Bronchial epithelial cell (primary cell): ENCODE measurements at regions not wholly inside any gene's neighbourhood (a gene's known extent, or its start where the extent isn't known, plus 50 kb on each side); places are given as distances from the start of the nearest gene placed in this dataset.

ENCODE experiments used
- DNase-seq: peaks from one replicate; pipeline ENCODE4 v3.0.0-alpha.2; 2010; ENCODE audit warnings: low read depth
- FAIRE-seq: peaks from 2 replicates; lab custom pipeline; 2011; peaks lifted over from hg19 to GRCh38; lab: Jason Lieb, UNC
- H3K27me3 ChIP-seq: 2 replicates; pipeline ENCODE4 v1.5.1; 2011; ENCODE audit warnings: low read length; ENCODE audit not compliant: control insufficient read depth, insufficient read depth
- H3K36me3 ChIP-seq: 2 replicates; pipeline ENCODE4 v1.5.1; 2011; ENCODE audit warnings: low read length; ENCODE audit not compliant: control insufficient read depth, insufficient read depth
- H3K4me3 ChIP-seq: 2 replicates; pipeline ENCODE4 v1.5.1; 2011; ENCODE audit warnings: mild to moderate bottlenecking, low read depth, low read length, control low read depth
- TF ChIP-seq, protein P1 (sequence below): IDR thresholded peaks from 2 replicates; pipeline ENCODE4 v1.5.1; 2011; ENCODE audit warnings: mild to moderate bottlenecking, moderate library complexity, low read length, control low read depth, inconsistent platforms; ENCODE audit not compliant: insufficient read depth, severe bottlenecking

DNA sequence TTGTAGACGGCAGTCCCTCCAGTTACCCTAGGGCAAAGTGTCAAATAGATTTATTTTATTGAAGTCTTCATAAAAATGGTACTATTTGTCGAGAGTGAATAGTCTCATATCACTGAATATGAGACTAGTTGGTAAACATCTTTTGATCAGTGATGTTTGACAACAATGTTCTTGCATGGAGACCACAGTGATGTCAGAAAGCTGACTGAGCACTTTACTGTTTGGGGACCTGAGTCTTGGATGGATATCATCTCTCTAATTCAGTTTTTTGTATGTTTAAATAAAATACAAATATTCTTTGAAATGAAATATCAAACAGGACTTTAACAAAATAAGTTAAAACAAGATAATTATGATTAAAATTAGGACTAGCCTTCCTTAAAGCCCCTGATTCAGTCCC lies 1315.4 kb upstream of the NRXN1 start:
- H3K36me3 ChIP-seq: no peaks in the 10 kb centered on the region
- no peak for DNase-seq
- TF ChIP-seq, protein P1, sequence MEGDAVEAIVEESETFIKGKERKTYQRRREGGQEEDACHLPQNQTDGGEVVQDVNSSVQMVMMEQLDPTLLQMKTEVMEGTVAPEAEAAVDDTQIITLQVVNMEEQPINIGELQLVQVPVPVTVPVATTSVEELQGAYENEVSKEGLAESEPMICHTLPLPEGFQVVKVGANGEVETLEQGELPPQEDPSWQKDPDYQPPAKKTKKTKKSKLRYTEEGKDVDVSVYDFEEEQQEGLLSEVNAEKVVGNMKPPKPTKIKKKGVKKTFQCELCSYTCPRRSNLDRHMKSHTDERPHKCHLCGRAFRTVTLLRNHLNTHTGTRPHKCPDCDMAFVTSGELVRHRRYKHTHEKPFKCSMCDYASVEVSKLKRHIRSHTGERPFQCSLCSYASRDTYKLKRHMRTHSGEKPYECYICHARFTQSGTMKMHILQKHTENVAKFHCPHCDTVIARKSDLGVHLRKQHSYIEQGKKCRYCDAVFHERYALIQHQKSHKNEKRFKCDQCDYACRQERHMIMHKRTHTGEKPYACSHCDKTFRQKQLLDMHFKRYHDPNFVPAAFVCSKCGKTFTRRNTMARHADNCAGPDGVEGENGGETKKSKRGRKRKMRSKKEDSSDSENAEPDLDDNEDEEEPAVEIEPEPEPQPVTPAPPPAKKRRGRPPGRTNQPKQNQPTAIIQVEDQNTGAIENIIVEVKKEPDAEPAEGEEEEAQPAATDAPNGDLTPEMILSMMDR: no peak
- H3K27me3 ChIP-seq: no peaks in the 10 kb centered on the region
- H3K4me3 ChIP-seq: no peak overlapping the region
- FAIRE-seq: no peak

DNA sequence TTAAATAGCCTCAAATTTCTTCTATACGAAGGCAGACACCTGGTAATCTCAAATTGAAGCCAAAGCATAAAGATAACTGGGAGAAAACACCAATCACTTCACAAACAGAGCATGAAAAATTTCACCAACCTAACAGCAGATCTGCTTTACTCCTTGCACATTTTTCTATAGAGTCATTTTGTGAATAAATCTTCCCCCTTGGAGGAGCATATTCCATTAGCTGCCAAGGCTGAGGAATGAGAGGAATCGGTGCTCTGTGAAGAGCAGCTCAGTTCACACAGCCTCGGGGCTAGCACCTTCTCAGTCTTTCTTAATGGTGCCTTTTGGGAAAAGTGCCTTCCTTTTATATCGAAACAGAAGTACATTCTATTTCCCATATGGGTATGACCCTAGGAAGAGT lies 1313.7 kb upstream of the NRXN1 start:
- no peak for DNase-seq
- Histone ChIP-seq H3K27me3 (no peaks in the 10 kb centered on the region), H3K36me3 (no peaks in the 10 kb centered on the region), H3K4me3 (no peak overlapping the region)
- no peak for FAIRE-seq
- TF ChIP-seq, protein P1: no peak

DNA sequence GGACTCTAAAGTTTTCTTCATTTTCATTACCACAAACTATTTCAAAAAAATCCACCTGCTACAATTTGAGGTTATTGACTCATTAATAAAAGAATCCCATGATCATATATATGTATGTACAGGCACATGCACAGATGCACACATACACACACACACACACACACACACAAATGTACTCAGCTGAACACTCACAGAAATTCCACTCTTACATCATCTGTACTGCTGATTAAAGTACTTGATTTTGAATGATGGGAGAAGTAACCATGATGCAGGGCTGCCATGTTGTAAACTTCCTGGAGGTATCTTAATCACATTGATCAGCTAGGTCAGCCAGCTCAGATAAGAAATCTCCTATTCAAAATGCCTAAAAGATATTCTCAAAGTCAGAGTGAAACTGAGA lies 1313.2 kb upstream of the NRXN1 start:
- DNase-seq: no peak
- Histone ChIP-seq H3K4me3 (no peak overlapping the region), H3K27me3 (no peaks in the 10 kb centered on the region), H3K36me3 (no peaks in the 10 kb centered on the region)
- TF ChIP-seq, protein P1: no peak
- no peak for FAIRE-seq

DNA sequence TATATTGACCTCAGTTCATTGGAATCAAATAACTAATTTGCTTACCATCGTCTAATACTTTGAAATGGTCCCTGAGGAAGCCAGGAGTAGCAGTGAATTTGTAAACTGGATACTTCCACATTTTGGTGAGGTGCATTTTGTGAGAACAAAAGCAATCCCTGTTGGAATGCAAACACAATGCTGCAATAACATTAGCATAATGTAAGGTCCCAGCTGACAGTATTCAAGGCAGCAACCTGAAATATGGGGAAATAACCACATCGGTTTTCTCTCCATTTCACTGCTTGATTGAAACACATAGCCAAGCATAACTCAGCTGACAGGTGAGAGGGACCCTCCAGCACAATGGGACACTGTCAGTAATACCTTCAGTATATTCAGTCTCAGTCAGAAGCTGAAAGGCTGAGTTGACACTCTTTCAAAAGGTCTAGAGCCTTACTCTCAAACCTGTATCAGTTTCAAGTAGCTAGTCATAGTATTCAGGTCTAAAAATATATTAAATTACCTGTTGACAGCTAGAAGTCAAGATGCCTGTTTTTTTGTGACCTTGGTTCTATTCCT lies 1311.9 kb upstream of the NRXN1 start:
- TF ChIP-seq, protein P1: no peak
- no peak for FAIRE-seq
- no peaks in the 10 kb centered on the region for H3K27me3 ChIP-seq
- DNase-seq: no peak
- no peak overlapping the region for H3K4me3 ChIP-seq
- no peaks in the 10 kb centered on the region for H3K36me3 ChIP-seq

DNA sequence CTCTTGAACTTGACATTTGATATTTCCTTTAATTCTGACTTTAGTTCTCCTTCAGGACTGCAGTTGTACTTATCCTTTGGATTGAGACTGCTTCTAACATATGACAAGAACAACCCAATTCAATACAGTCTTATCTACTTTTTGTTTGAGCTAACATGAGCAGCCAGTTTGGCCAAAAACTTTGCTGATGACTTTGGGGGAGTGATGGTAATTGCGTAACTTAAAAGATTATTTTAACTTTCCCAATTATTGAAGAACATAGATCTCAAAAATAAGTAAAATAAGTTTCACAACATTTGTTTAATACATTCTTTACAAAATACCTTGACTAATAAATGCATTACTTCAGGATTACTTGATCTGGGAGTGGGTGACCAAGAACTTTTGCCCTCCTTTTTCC lies 1311.1 kb upstream of the NRXN1 start:
- TF ChIP-seq, protein P1: no peak
- DNase-seq: no peak
- no peaks in the 10 kb centered on the region for H3K36me3 ChIP-seq
- FAIRE-seq: no peak
- H3K27me3 ChIP-seq: no peaks in the 10 kb centered on the region
- no peak overlapping the region for H3K4me3 ChIP-seq

DNA sequence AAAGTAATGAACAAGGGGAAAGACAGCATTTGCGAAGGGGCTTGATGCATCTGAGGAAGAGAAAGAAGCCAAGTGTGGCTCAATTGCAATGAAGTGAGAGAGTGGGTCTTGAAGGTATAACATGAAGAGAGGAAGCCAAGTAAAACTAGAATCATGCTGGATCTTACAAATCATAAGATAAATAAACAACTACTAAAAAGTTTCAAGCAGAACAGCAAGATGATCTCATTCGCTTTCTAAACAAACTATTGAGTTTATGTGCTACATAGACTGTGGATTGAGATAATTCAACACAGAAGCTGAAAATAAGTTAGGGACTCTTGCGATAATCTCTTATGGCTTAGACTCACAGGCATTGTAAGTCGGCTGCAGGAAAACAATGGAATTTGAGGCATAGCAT lies 1310.5 kb upstream of the NRXN1 start:
- Histone ChIP-seq H3K36me3 (no peaks in the 10 kb centered on the region), H3K27me3 (no peaks in the 10 kb centered on the region), H3K4me3 (no peak overlapping the region)
- DNase-seq (no peak), FAIRE-seq (no peak)
- TF ChIP-seq, protein P1: no peak
